NCI-H2081 (cell line): ENCODE measurements at regions not wholly inside any gene's neighbourhood (a gene's known extent, or its start where the extent isn't known, plus 50 kb on each side); places are given as distances from the start of the nearest gene placed in this dataset.

ENCODE experiments used
- DNase-seq, 2 experiments: peaks; one replicate each; lab custom pipeline; 2025; lab: John Stamatoyannopoulos, UW

GRCh38 chr21:16751695-16752474 is 761.0 kb upstream of the CXADR start:
- no peak for DNase-seq

GRCh38 chr21:16752475-16752857 is 760.4 kb upstream of the CXADR start:
- DNase-seq, result no peak

GRCh38 chr21:16755061-16755460 is 757.8 kb upstream of the CXADR start:
- DNase-seq, result no peak

GRCh38 chr21:16767201-16767600 is 745.6 kb upstream of the CXADR start:
- DNase-seq, result no peak

- no peak for DNase-seq
Measured at GRCh38 chr21:16768096-16768495, 744.7 kb upstream of the CXADR start.

GRCh38 chr21:16770266-16770665 is 742.6 kb upstream of the CXADR start:
- no peak for DNase-seq

GRCh38 chr21:16773206-16773605 is 739.6 kb upstream of the CXADR start:
- DNase-seq, result no peak

- peak in 1 of 2 experiments; percentile 29 for DNase-seq
Measured at GRCh38 chr21:16775076-16775475, 737.8 kb upstream of the CXADR start.

GRCh38 chr21:16777041-16777720 is 735.7 kb upstream of the CXADR start:
- no peak for DNase-seq

- DNase-seq, result no peak
Measured at GRCh38 chr21:16788584-16788983, 724.3 kb upstream of the CXADR start.

GRCh38 chr21:16789636-16790035 is 723.2 kb upstream of the CXADR start:
- no peak for DNase-seq

GRCh38 chr21:16792101-16792500 is 720.7 kb upstream of the CXADR start:
- DNase-seq, result no peak

- no peak for DNase-seq
Measured at GRCh38 chr21:16794950-16795349, 717.9 kb upstream of the CXADR start.

GRCh38 chr21:16796776-16797175 is 716.1 kb upstream of the CXADR start:
- no peak for DNase-seq

- DNase-seq, result no peak
Measured at GRCh38 chr21:16797540-16797939, 715.3 kb upstream of the CXADR start.

- DNase-seq, result no peak
Measured at GRCh38 chr21:16797966-16798365, 714.9 kb upstream of the CXADR start.

- no peak for DNase-seq
Measured at GRCh38 chr21:16800536-16801275, 712.1 kb upstream of the CXADR start.

- no peak for DNase-seq
Measured at GRCh38 chr21:16811011-16811410, 701.8 kb upstream of the CXADR start.

- no peak for DNase-seq
Measured at GRCh38 chr21:16811970-16812369, 700.9 kb upstream of the CXADR start.

- no peak for DNase-seq
Measured at GRCh38 chr21:16815243-16815642, 697.6 kb upstream of the CXADR start.

- DNase-seq, result no peak
Measured at GRCh38 chr21:16821588-16821987, 691.3 kb upstream of the CXADR start.

GRCh38 chr21:16829532-16829931 is 683.3 kb upstream of the CXADR start:
- no peak for DNase-seq

- DNase-seq, result no peak
Measured at GRCh38 chr21:16832791-16833190, 680.1 kb upstream of the CXADR start.
